ENCODE measurements at regions not wholly inside any gene's neighbourhood (a gene's known extent, or its start where the extent isn't known, plus 50 kb on each side); places are given as distances from the start of the nearest gene placed in this dataset.

DNA sequence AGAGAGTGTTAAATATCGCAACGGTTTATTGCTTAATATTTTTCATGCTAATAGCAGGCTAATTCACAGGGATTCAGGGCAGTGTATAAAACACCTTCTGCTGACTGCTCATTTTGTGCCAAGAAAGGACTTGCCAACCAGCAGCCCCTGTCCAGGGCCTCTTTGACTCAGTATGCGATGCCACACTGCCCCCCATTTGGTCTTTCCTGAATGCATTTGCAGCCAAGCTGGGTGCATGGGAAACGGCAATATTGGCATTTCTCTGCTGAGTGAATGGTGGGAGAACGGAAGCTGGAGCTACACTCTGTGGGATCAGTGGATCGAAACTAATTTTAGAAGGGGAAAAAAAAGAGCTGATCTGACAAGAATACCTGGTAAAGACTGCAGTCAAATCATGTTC lies 152.9 kb upstream of the C16orf82 start:
- no peaks in the 10 kb centered on the region for H3K4me1 ChIP-seq (ENCODE audit: control insufficient read depth in 1 of 2, low read depth in 2 of 2)
- ATAC-seq (ENCODE audit: insufficient number of reproducible peaks, low FRiP score, low read depth) (no peak), DNase-seq (ENCODE audit: low spot score) (no peak)
- no peaks in the 10 kb centered on the region for H3K9me3 ChIP-seq
- no peak overlapping the region for H3K4me3 ChIP-seq
- no peak overlapping the region for H3K27ac ChIP-seq
- no peaks in the 10 kb centered on the region for H3K27me3 ChIP-seq (replicated peaks; ENCODE audit: insufficient read depth)
- TF ChIP-seq, protein P1, sequence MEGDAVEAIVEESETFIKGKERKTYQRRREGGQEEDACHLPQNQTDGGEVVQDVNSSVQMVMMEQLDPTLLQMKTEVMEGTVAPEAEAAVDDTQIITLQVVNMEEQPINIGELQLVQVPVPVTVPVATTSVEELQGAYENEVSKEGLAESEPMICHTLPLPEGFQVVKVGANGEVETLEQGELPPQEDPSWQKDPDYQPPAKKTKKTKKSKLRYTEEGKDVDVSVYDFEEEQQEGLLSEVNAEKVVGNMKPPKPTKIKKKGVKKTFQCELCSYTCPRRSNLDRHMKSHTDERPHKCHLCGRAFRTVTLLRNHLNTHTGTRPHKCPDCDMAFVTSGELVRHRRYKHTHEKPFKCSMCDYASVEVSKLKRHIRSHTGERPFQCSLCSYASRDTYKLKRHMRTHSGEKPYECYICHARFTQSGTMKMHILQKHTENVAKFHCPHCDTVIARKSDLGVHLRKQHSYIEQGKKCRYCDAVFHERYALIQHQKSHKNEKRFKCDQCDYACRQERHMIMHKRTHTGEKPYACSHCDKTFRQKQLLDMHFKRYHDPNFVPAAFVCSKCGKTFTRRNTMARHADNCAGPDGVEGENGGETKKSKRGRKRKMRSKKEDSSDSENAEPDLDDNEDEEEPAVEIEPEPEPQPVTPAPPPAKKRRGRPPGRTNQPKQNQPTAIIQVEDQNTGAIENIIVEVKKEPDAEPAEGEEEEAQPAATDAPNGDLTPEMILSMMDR (IDR thresholded peaks at IDR 0.05), result no peak
- H3K36me3 ChIP-seq, result no peaks in the 10 kb centered on the region

DNA sequence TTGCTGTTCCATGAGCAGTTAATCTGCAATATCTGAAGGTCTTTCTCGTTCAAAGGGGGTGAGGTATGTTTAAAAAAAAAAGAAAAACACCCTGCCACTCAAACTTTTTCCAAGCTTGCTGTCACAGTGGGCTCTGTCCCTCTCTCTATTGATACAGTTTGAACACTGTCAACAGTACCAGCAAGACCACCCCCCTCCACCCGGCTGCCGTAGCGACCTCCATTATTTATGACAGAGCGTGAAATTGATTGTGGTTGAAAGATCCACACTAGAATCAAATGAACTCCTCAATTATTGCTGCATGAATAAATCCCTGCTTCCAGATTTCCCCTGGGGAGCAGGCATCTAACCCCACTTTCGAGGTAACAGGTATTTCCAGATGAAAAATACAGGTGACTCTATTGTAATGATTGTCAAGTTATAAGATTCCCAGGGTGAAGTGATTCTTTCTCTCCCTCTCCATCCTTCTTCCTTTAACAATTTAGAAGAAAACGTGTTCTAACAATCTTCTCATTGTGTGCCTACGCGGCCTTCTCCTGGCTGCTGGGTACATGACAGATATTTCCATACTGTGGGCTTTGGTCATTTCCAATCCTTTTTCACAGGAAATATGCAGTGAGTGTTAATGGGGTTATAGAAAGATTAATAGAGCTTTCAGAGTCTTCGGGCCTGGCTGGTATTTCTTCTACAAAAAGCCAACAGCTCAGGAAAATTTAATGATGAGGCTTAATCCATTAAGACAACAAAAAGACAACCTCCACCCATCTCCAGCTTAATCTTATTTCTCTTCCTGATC lies 135.7 kb upstream of the C16orf82 start:
- no peaks in the 10 kb centered on the region for H3K36me3 ChIP-seq
- H3K4me3 ChIP-seq, result no peak overlapping the region
- H3K27me3 ChIP-seq (replicated peaks; ENCODE audit: insufficient read depth), result no peaks in the 10 kb centered on the region
- ATAC-seq (ENCODE audit: insufficient number of reproducible peaks, low FRiP score, low read depth) (no peak), DNase-seq (ENCODE audit: low spot score) (no peak)
- TF ChIP-seq, protein P1 (IDR thresholded peaks at IDR 0.05), result no peak
- H3K27ac ChIP-seq, result no peak overlapping the region
- no peaks in the 10 kb centered on the region for H3K4me1 ChIP-seq (ENCODE audit: control insufficient read depth in 1 of 2, low read depth in 2 of 2)
- no peaks in the 10 kb centered on the region for H3K9me3 ChIP-seq

DNA sequence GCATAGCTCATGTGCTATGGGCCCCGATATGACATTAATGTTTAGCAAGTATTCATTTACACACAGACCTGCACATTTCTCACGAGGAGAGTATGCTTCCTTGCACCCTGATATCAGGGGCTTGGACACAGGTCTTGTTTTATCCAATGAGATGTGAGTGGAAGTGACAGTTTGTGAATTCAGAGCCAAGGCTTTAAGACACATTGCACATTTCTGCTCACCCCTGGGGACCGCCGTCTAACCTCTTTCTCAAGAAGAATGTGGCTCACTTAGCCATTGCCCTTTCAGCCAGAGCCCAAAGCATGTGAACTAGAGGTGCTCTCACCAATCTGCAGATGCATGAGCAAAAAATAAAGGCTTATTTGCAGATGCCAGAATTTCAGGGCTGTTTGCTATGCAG lies 116.1 kb upstream of the C16orf82 start:
- ATAC-seq (ENCODE audit: insufficient number of reproducible peaks, low FRiP score, low read depth), result no peak
- TF ChIP-seq, protein P1 (IDR thresholded peaks at IDR 0.05), result no peak

DNA sequence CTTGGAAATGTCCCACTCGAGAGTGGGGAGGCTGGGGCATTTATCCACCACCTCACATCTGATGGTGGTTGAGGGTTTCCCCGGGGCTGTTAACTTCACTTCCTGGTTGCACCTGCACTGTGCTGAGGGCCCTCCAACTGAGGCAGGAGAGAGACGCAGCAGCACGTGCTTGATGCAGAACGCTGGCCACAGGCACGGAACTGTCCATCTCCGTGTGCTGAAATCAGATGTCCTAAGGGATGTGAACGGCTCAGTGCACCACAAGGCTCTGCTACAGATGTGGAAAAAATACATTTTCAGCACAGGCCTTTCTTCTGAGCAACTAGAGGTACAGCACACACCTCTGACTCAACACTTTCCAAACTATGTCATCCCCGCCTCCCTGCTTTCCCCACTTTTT lies 114.8 kb upstream of the C16orf82 start:
- TF ChIP-seq, protein P1 (IDR thresholded peaks at IDR 0.05), result no peak
- no peaks in the 10 kb centered on the region for H3K4me1 ChIP-seq (ENCODE audit: control insufficient read depth in 1 of 2, low read depth in 2 of 2)
- H3K9me3 ChIP-seq, result no peaks in the 10 kb centered on the region
- no peaks in the 10 kb centered on the region for H3K27me3 ChIP-seq (replicated peaks; ENCODE audit: insufficient read depth)
- no peak overlapping the region for H3K27ac ChIP-seq
- H3K4me3 ChIP-seq, result no peak overlapping the region
- DNase-seq (ENCODE audit: low spot score) (no peak), ATAC-seq (ENCODE audit: insufficient number of reproducible peaks, low FRiP score, low read depth) (no peak)
- H3K36me3 ChIP-seq, result no peaks in the 10 kb centered on the region

More for the DNA sequence above, 116.1 kb upstream of the C16orf82 start:
- H3K4me1 ChIP-seq (ENCODE audit: control insufficient read depth in 1 of 2, low read depth in 2 of 2), result no peaks in the 10 kb centered on the region
- H3K27me3 ChIP-seq (replicated peaks; ENCODE audit: insufficient read depth), result no peaks in the 10 kb centered on the region
- no peaks in the 10 kb centered on the region for H3K36me3 ChIP-seq
- no peak for DNase-seq (ENCODE audit: low spot score)
- no peak overlapping the region for H3K4me3 ChIP-seq
- H3K9me3 ChIP-seq, result no peaks in the 10 kb centered on the region
- no peak overlapping the region for H3K27ac ChIP-seq

DNA sequence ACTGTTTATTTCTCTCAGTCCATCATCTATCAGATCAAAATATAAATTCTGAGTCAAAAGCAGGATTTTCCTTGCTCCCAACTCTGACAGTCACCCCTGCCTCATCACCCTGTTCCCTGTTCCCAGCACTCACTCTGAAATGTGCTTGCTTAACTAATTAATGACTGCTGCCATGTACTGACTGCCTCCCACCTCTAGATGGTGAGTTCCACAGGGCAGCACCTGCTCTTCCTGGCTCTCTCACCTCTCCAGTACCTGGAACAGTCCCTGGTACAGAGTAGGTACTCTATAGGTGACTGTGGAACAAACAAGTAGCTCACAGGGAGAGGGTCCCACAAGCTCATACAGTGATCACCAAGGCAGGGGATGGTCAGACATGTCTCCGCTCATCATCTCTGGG lies 114.3 kb upstream of the C16orf82 start:
- TF ChIP-seq, protein P1 (IDR thresholded peaks at IDR 0.05), result no peak
- Histone ChIP-seq H3K27ac (no peak overlapping the region), H3K36me3 (no peaks in the 10 kb centered on the region), H3K4me3 (no peak overlapping the region), H3K4me1 (ENCODE audit: control insufficient read depth in 1 of 2, low read depth in 2 of 2) (no peaks in the 10 kb centered on the region), H3K27me3 (replicated peaks; ENCODE audit: insufficient read depth) (no peaks in the 10 kb centered on the region), H3K9me3 (no peaks in the 10 kb centered on the region)
- DNase-seq (ENCODE audit: low spot score) (no peak), ATAC-seq (ENCODE audit: insufficient number of reproducible peaks, low FRiP score, low read depth) (no peak)
